Stomach (tissue), 4 donors: ENCODE measurements at regions not wholly inside any gene's neighbourhood (a gene's known extent, or its start where the extent isn't known, plus 50 kb on each side); places are given as distances from the start of the nearest gene placed in this dataset.

Experiments
- EP300 ChIP-seq: sonication (generic); formaldehyde crosslinking; IDR thresholded peaks from one replicate; pipeline ENCODE4 v1.6.1; 2017; ENCODE audit warnings: antibody characterized with exemption
- POLR2A ChIP-seq, 4 donors: fragments of 450-650 bp; IDR thresholded peaks; one replicate each; pipeline ENCODE4 v1.6.1; 2016; ENCODE audit warnings: antibody characterized with exemption in 4 of 4, control low read depth in 2 of 4, mild to moderate bottlenecking in 1 of 4, moderate library complexity in 1 of 4
- TF ChIP-seq, protein P1 (sequence below), 7 experiments: fragments of 450-650 bp in 4 of 7; fragments of 200-600 bp in 3 of 7; sonication (generic) in 3 of 7; IDR thresholded peaks; one replicate each; pipeline ENCODE4 v1.5.1; 2016 to 2019; ENCODE audit warnings: antibody characterized with exemption in 7 of 7, control low read depth in 2 of 7, mild to moderate bottlenecking in 1 of 7

DNA sequence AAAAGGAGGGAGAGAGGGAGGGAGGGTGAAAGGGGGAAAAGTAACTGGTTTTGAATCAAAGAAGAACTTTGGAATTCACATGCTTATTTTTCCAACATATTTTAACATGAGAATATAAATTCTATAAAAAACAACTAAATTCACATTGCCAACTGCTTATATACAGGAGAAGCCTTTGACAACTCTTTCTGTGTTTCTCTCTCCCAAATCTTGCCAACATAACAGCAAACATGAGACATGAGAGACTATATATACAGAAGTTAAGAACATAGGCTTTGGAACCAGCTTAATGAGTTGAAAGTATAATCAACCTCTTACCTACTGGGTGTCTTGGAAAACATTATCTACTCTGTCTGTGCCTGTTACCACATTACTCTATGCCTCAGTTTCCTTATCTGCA is 493.3 kb downstream of the RFC3 start:
- TF ChIP-seq POLR2A (IDR thresholded peaks at IDR 0.05) (no peak), EP300 (no peak)
- TF ChIP-seq, protein P1, sequence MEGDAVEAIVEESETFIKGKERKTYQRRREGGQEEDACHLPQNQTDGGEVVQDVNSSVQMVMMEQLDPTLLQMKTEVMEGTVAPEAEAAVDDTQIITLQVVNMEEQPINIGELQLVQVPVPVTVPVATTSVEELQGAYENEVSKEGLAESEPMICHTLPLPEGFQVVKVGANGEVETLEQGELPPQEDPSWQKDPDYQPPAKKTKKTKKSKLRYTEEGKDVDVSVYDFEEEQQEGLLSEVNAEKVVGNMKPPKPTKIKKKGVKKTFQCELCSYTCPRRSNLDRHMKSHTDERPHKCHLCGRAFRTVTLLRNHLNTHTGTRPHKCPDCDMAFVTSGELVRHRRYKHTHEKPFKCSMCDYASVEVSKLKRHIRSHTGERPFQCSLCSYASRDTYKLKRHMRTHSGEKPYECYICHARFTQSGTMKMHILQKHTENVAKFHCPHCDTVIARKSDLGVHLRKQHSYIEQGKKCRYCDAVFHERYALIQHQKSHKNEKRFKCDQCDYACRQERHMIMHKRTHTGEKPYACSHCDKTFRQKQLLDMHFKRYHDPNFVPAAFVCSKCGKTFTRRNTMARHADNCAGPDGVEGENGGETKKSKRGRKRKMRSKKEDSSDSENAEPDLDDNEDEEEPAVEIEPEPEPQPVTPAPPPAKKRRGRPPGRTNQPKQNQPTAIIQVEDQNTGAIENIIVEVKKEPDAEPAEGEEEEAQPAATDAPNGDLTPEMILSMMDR (IDR thresholded peaks at IDR 0.05), result no peak
